OCI-LY3 (cell line): ENCODE measurements at regions not wholly inside any gene's neighbourhood (a gene's known extent, or its start where the extent isn't known, plus 50 kb on each side); places are given as distances from the start of the nearest gene placed in this dataset.

Experiments used
- H2AFZ ChIP-seq: fragments of 200-600, 300-600 bp; shearing (Covaris generic); 2 replicates; pipeline ENCODE4 v1.6.0; 2014; ENCODE audit warnings: antibody characterized with exemption, low read depth, low read length
- H3K27ac ChIP-seq: fragments of 200-600, 300-600 bp; sonication (generic); 2 replicates; pipeline ENCODE4 v1.5.1; 2014; ENCODE audit warnings: mild to moderate bottlenecking, low read length, moderate library complexity, mixed read lengths
- H3K27me3 ChIP-seq: fragments of 200-600, 300-600 bp; sonication (generic); 2 replicates; pipeline ENCODE4 v1.6.1; 2014; ENCODE audit warnings: low read depth, low read length, mixed read lengths
- H3K36me3 ChIP-seq: fragments of 200-600, 300-600 bp; sonication (generic); replicated peaks from 2 replicates; pipeline ENCODE3; 2014; ENCODE audit warnings: low read depth, low read length, mixed read lengths
- H3K4me1 ChIP-seq: fragments of 300-600, 200-600 bp; sonication (generic); 2 replicates; pipeline ENCODE4 v1.6.1; 2014; ENCODE audit warnings: low read length, mixed read lengths
- H3K4me2 ChIP-seq: fragments of 200-600, 300-600 bp; sonication (generic); 2 replicates; pipeline ENCODE4 v1.6.1; 2014; ENCODE audit warnings: low read length, mixed read lengths
- H3K4me3 ChIP-seq: fragments of 300-600, 200-600 bp; sonication (generic); 2 replicates; pipeline ENCODE4 v1.5.1; 2014; ENCODE audit warnings: antibody characterized with exemption, mild to moderate bottlenecking, low read length, moderate library complexity
- H3K79me2 ChIP-seq: fragments of 300-600, 200-600 bp; shearing (Covaris generic); 2 replicates; pipeline ENCODE4 v1.6.1; 2014; ENCODE audit warnings: mild to moderate bottlenecking, low read length, mixed read lengths
- H3K9ac ChIP-seq: fragments of 300-600, 200-600 bp; shearing (Covaris generic); 2 replicates; pipeline ENCODE4 v1.6.0; 2014; ENCODE audit warnings: mild to moderate bottlenecking, low read length, moderate library complexity
- H3K9me3 ChIP-seq: fragments of 200-600, 300-600 bp; shearing (Covaris generic); 2 replicates; pipeline ENCODE4 v1.6.1; 2014; ENCODE audit warnings: low read length, mixed read lengths; ENCODE audit not compliant: insufficient read depth
- H4K20me1 ChIP-seq: fragments of 200-600, 300-600 bp; sonication (generic); 2 replicates; pipeline ENCODE4 v1.6.1; 2016; ENCODE audit warnings: low read length, mixed read lengths; ENCODE audit not compliant: insufficient read depth
- EZH2phosphoT487 ChIP-seq: fragments of 200-600 bp; shearing (Covaris generic); IDR thresholded peaks from 2 replicates; pipeline ENCODE4 v1.6.1; 2018; ENCODE audit warnings: antibody characterized with exemption, mixed run types, low read depth
- TF ChIP-seq, protein P1 (sequence below): fragments of 200-600, 300-600 bp; sonication (generic); IDR thresholded peaks from 2 replicates; pipeline ENCODE4 v1.5.1; 2014; ENCODE audit warnings: antibody characterized with exemption, low read length, low read depth

GRCh38 chr2:105631011-105631410, 113.7 kb upstream of the NCK2 start:
- Histone ChIP-seq H3K79me2 (no peaks in the 10 kb centered on the region), H3K9me3 (no peaks in the 10 kb centered on the region)
- TF ChIP-seq EZH2phosphoT487, result no peak
- TF ChIP-seq, protein P1, sequence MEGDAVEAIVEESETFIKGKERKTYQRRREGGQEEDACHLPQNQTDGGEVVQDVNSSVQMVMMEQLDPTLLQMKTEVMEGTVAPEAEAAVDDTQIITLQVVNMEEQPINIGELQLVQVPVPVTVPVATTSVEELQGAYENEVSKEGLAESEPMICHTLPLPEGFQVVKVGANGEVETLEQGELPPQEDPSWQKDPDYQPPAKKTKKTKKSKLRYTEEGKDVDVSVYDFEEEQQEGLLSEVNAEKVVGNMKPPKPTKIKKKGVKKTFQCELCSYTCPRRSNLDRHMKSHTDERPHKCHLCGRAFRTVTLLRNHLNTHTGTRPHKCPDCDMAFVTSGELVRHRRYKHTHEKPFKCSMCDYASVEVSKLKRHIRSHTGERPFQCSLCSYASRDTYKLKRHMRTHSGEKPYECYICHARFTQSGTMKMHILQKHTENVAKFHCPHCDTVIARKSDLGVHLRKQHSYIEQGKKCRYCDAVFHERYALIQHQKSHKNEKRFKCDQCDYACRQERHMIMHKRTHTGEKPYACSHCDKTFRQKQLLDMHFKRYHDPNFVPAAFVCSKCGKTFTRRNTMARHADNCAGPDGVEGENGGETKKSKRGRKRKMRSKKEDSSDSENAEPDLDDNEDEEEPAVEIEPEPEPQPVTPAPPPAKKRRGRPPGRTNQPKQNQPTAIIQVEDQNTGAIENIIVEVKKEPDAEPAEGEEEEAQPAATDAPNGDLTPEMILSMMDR, result no peak

GRCh38 chr2:105629634-105630033, 115.1 kb upstream of the NCK2 start:
- no peaks in the 10 kb centered on the region for H3K4me1 ChIP-seq
- no peak overlapping the region for H3K27ac ChIP-seq

More at GRCh38 chr2:105631011-105631410, 113.7 kb upstream of the NCK2 start:
- Histone ChIP-seq H3K27ac (no peak overlapping the region), H3K4me2 (no peak overlapping the region), H3K9ac (no peak overlapping the region), H3K4me3 (no peak overlapping the region), H3K27me3 (peaks cover 52% of the 10 kb centered on the region), H2AFZ (no peak overlapping the region), H3K4me1 (no peaks in the 10 kb centered on the region), H4K20me1 (no peaks in the 10 kb centered on the region), H3K36me3 (no peaks in the 10 kb centered on the region)

GRCh38 chr2:105627534-105627933, 117.2 kb upstream of the NCK2 start:
- H3K79me2 ChIP-seq, result no peaks in the 10 kb centered on the region
- H3K9me3 ChIP-seq, result no peaks in the 10 kb centered on the region
- no peak overlapping the region for H2AFZ ChIP-seq
- H3K27ac ChIP-seq, result no peak overlapping the region
- H3K36me3 ChIP-seq, result no peaks in the 10 kb centered on the region
- H3K27me3 ChIP-seq, result peaks cover 40% of the 10 kb centered on the region
- TF ChIP-seq EZH2phosphoT487, result no peak
- TF ChIP-seq, protein P1, result no peak
- H4K20me1 ChIP-seq, result no peaks in the 10 kb centered on the region
- no peaks in the 10 kb centered on the region for H3K4me1 ChIP-seq
- H3K4me2 ChIP-seq, result no peak overlapping the region
- H3K9ac ChIP-seq, result no peak overlapping the region
- no peak overlapping the region for H3K4me3 ChIP-seq

More at GRCh38 chr2:105629634-105630033, 115.1 kb upstream of the NCK2 start:
- no peak overlapping the region for H2AFZ ChIP-seq
- no peaks in the 10 kb centered on the region for H3K79me2 ChIP-seq
- no peak overlapping the region for H3K9ac ChIP-seq
- TF ChIP-seq, protein P1, result no peak
- TF ChIP-seq EZH2phosphoT487, result no peak
- H3K4me3 ChIP-seq, result no peak overlapping the region
- no peaks in the 10 kb centered on the region for H3K36me3 ChIP-seq
- H3K4me2 ChIP-seq, result no peak overlapping the region
- peaks cover 52% of the 10 kb centered on the region for H3K27me3 ChIP-seq
- no peaks in the 10 kb centered on the region for H3K9me3 ChIP-seq
- no peaks in the 10 kb centered on the region for H4K20me1 ChIP-seq

DNA sequence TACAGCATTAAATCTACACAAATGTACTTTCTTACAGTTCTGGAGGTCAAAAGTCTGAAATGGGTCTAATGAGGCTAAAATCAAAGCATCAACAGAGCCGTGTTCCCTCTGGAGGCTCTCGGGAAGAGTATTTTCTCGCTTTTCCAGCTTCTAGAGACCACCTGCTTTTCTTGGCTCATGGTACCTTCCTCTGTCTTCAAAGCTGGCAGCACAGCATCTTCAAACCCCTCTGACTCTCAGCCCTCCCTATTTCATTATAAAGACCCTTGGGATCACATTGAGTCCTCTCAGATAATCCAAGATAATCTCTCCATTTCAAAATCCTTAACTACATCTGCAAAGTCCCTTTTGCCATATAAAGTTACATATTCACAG, 117.8 kb upstream of the NCK2 start:
- H3K36me3 ChIP-seq, result no peaks in the 10 kb centered on the region
- no peak overlapping the region for H3K9ac ChIP-seq
- H3K9me3 ChIP-seq, result no peaks in the 10 kb centered on the region
- H3K27ac ChIP-seq, result no peak overlapping the region
- H3K4me1 ChIP-seq, result no peaks in the 10 kb centered on the region
- TF ChIP-seq EZH2phosphoT487, result no peak
- TF ChIP-seq, protein P1, result no peak
- H2AFZ ChIP-seq, result no peak overlapping the region
- no peaks in the 10 kb centered on the region for H4K20me1 ChIP-seq
- H3K27me3 ChIP-seq, result peaks cover 38% of the 10 kb centered on the region
- no peak overlapping the region for H3K4me3 ChIP-seq
- H3K4me2 ChIP-seq, result no peak overlapping the region
- H3K79me2 ChIP-seq, result no peaks in the 10 kb centered on the region
